GM12892 (cell line): ENCODE measurements at regions not wholly inside any gene's neighbourhood (a gene's known extent, or its start where the extent isn't known, plus 50 kb on each side); places are given as distances from the start of the nearest gene placed in this dataset.

Source experiments
- POLR2A ChIP-seq: IDR thresholded peaks from 2 replicates; pipeline ENCODE4 v1.6.1; 2011; ENCODE audit warnings: low read depth, low read length, control low read depth
- POLR2AphosphoS5 ChIP-seq: IDR thresholded peaks from 2 replicates; pipeline ENCODE4 v1.6.1; 2011; ENCODE audit warnings: low read depth, low read length, control low read depth
- TAF1 ChIP-seq: IDR thresholded peaks from 2 replicates; pipeline ENCODE4 v1.6.1; 2011; ENCODE audit warnings: low read depth, mild to moderate bottlenecking, control low read depth, low read length, borderline replicate concordance

- no peak for TF ChIP-seq POLR2AphosphoS5
- TF ChIP-seq TAF1 = no peak
- no peak for TF ChIP-seq POLR2A
These were observed 221.5 kb downstream of the SLC4A3 start for GRCh38 chr2:219848882-219849281.
